Fibroblast of the aortic adventitia (primary cell): ENCODE measurements at regions not wholly inside any gene's neighbourhood (a gene's known extent, or its start where the extent isn't known, plus 50 kb on each side); places are given as distances from the start of the nearest gene placed in this dataset.

Experiments
- DNase-seq: peaks from one replicate; pipeline ENCODE4 v3.0.0-alpha.2; 2010; ENCODE audit warnings: low read depth
- H3K4me3 ChIP-seq: 2 replicates; pipeline ENCODE4 v1.5.1; 2011; ENCODE audit warnings: low read depth, mild to moderate bottlenecking, control low read depth, low read length, moderate library complexity
- TF ChIP-seq, protein P1 (sequence below): IDR thresholded peaks from 2 replicates; pipeline ENCODE4 v1.5.1; 2011; ENCODE audit warnings: mild to moderate bottlenecking, low read length, control low read depth, inconsistent platforms; ENCODE audit not compliant: insufficient read depth

GRCh38 chr7:131858611-131859010, 302.2 kb upstream of the PODXL start:
- DNase-seq: no peak
- TF ChIP-seq, protein P1, sequence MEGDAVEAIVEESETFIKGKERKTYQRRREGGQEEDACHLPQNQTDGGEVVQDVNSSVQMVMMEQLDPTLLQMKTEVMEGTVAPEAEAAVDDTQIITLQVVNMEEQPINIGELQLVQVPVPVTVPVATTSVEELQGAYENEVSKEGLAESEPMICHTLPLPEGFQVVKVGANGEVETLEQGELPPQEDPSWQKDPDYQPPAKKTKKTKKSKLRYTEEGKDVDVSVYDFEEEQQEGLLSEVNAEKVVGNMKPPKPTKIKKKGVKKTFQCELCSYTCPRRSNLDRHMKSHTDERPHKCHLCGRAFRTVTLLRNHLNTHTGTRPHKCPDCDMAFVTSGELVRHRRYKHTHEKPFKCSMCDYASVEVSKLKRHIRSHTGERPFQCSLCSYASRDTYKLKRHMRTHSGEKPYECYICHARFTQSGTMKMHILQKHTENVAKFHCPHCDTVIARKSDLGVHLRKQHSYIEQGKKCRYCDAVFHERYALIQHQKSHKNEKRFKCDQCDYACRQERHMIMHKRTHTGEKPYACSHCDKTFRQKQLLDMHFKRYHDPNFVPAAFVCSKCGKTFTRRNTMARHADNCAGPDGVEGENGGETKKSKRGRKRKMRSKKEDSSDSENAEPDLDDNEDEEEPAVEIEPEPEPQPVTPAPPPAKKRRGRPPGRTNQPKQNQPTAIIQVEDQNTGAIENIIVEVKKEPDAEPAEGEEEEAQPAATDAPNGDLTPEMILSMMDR: no peak
- H3K4me3 ChIP-seq: no peak overlapping the region

DNA sequence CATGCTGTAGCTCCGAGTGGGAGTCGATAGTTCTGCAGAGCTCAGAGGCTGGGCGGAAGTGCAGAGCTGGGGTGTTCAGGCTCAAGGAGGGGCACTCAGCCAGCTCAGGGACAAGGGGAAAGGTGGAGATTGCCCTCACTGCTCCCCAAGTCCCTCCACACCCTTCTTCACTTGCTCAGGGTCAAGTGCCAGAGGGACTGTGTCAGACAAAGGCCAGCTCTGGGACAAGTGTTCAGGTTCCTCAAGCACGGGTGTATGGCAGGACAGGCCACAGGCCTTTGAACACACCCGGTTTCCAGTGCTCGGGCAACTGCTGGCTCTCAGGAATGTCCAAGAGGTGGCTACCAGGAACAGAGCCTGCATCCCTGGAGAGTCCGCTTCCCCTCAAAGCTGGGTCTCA, 293.0 kb upstream of the PODXL start:
- TF ChIP-seq, protein P1: no peak
- DNase-seq: no peak

GRCh38 chr7:131848033-131848432, 291.6 kb upstream of the PODXL start:
- DNase-seq: no peak
- no peak overlapping the region for H3K4me3 ChIP-seq
- TF ChIP-seq, protein P1: no peak

More for the DNA sequence above, 293.0 kb upstream of the PODXL start:
- H3K4me3 ChIP-seq: no peak overlapping the region

GRCh38 chr7:131845573-131846314, 289.3 kb upstream of the PODXL start:
- TF ChIP-seq, protein P1: no peak
- DNase-seq: no peak
- no peak overlapping the region for H3K4me3 ChIP-seq

DNA sequence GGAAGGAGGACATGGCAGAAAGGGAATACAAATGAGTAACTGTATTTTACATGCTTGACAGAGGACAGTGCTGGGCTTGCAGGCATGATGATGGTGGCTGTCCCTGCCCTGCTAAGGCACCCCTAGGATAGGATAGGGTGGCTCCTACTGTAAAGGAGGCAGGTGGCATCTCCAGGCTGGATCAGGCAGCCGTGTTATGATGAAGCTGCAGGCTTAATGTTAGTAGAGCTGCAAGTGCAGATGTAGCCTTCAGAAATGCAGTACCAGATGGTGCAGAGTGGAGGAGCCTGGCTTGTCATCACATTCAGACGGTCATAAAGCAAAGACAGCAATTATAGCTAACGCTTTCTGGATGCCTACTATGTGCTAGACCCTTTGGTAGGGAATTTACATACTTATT, 287.9 kb upstream of the PODXL start:
- DNase-seq: no peak
- TF ChIP-seq, protein P1: no peak
- no peak overlapping the region for H3K4me3 ChIP-seq

- TF ChIP-seq, protein P1: no peak
- DNase-seq: peak; percentile 13
- H3K4me3 ChIP-seq: no peak overlapping the region
Observed at GRCh38 chr7:131843898-131844331, 287.5 kb upstream of the PODXL start.
